ENCODE measurements at regions not wholly inside any gene's neighbourhood (a gene's known extent, or its start where the extent isn't known, plus 50 kb on each side); places are given as distances from the start of the nearest gene placed in this dataset.

- H4K20me1 ChIP-seq (ENCODE audit: insufficient read depth, low read length) = no peaks in the 10 kb centered on the region
These were observed 101.5 kb upstream of the PODXL start for GRCh38 chr7:131657881-131658280.

GRCh38 chr7:131656980-131657723, 100.7 kb upstream of the PODXL start:
- H3K9me3 ChIP-seq (ENCODE audit: low read length) = no peaks in the 10 kb centered on the region
- H3F3A ChIP-seq (ENCODE audit: insufficient read depth, low read length) = no peaks in the 10 kb centered on the region
- H3K4me2 ChIP-seq (ENCODE audit: low read length) = no peak overlapping the region
- H3K27me3 ChIP-seq (ENCODE audit: insufficient read depth, low read length) = no peaks in the 10 kb centered on the region
- no peaks in the 10 kb centered on the region for H3K36me3 ChIP-seq (ENCODE audit: insufficient read depth, low read length)
- no peak for TF ChIP-seq EZH2 (IDR thresholded peaks at IDR 0.05; ENCODE audit: borderline replicate concordance, low read length)
- TF ChIP-seq, protein P1, sequence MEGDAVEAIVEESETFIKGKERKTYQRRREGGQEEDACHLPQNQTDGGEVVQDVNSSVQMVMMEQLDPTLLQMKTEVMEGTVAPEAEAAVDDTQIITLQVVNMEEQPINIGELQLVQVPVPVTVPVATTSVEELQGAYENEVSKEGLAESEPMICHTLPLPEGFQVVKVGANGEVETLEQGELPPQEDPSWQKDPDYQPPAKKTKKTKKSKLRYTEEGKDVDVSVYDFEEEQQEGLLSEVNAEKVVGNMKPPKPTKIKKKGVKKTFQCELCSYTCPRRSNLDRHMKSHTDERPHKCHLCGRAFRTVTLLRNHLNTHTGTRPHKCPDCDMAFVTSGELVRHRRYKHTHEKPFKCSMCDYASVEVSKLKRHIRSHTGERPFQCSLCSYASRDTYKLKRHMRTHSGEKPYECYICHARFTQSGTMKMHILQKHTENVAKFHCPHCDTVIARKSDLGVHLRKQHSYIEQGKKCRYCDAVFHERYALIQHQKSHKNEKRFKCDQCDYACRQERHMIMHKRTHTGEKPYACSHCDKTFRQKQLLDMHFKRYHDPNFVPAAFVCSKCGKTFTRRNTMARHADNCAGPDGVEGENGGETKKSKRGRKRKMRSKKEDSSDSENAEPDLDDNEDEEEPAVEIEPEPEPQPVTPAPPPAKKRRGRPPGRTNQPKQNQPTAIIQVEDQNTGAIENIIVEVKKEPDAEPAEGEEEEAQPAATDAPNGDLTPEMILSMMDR (IDR thresholded peaks at IDR 0.05; ENCODE audit: low read length) = no peak
- no peak overlapping the region for H3K4me3 ChIP-seq (ENCODE audit: low read depth, low read length, poor library complexity, severe bottlenecking)
- H2AFZ ChIP-seq (ENCODE audit: low read length) = no peak overlapping the region
- H3K4me1 ChIP-seq (ENCODE audit: insufficient read depth, low read length, severe bottlenecking) = no peaks in the 10 kb centered on the region
- no peak overlapping the region for H3K9ac ChIP-seq (ENCODE audit: low read length)
- no peaks in the 10 kb centered on the region for H3K9me2 ChIP-seq (ENCODE audit: low read depth, low read length)
- H4K20me1 ChIP-seq (ENCODE audit: insufficient read depth, low read length) = no peaks in the 10 kb centered on the region
- H3K79me2 ChIP-seq (ENCODE audit: insufficient read depth, low read length) = no peaks in the 10 kb centered on the region
- H3K27ac ChIP-seq (ENCODE audit: low read depth, low read length, poor library complexity, severe bottlenecking) = no peak overlapping the region

More at GRCh38 chr7:131657881-131658280, 101.5 kb upstream of the PODXL start:
- H3K27me3 ChIP-seq (ENCODE audit: insufficient read depth, low read length) = no peaks in the 10 kb centered on the region
- no peak overlapping the region for H2AFZ ChIP-seq (ENCODE audit: low read length)
- no peak overlapping the region for H3K4me3 ChIP-seq (ENCODE audit: low read depth, low read length, poor library complexity, severe bottlenecking)
- H3K4me2 ChIP-seq (ENCODE audit: low read length) = no peak overlapping the region
- H3K36me3 ChIP-seq (ENCODE audit: insufficient read depth, low read length) = no peaks in the 10 kb centered on the region
- no peak overlapping the region for H3K27ac ChIP-seq (ENCODE audit: low read depth, low read length, poor library complexity, severe bottlenecking)
- H3K4me1 ChIP-seq (ENCODE audit: insufficient read depth, low read length, severe bottlenecking) = no peaks in the 10 kb centered on the region
- no peaks in the 10 kb centered on the region for H3K9me2 ChIP-seq (ENCODE audit: low read depth, low read length)
- H3K9ac ChIP-seq (ENCODE audit: low read length) = no peak overlapping the region
- TF ChIP-seq, protein P1 (IDR thresholded peaks at IDR 0.05; ENCODE audit: low read length) = no peak
- no peak for TF ChIP-seq EZH2 (IDR thresholded peaks at IDR 0.05; ENCODE audit: borderline replicate concordance, low read length)
- no peaks in the 10 kb centered on the region for H3K79me2 ChIP-seq (ENCODE audit: insufficient read depth, low read length)
- no peaks in the 10 kb centered on the region for H3F3A ChIP-seq (ENCODE audit: insufficient read depth, low read length)
- no peaks in the 10 kb centered on the region for H3K9me3 ChIP-seq (ENCODE audit: low read length)

GRCh38 chr7:131655866-131656265, 99.4 kb upstream of the PODXL start:
- Histone ChIP-seq H3K9me2 (ENCODE audit: low read depth, low read length) (no peaks in the 10 kb centered on the region), H3K4me1 (ENCODE audit: insufficient read depth, low read length, severe bottlenecking) (no peaks in the 10 kb centered on the region), H3K4me2 (ENCODE audit: low read length) (no peak overlapping the region), H3K9ac (ENCODE audit: low read length) (no peak overlapping the region), H3K27me3 (ENCODE audit: insufficient read depth, low read length) (no peaks in the 10 kb centered on the region), H3K36me3 (ENCODE audit: insufficient read depth, low read length) (no peaks in the 10 kb centered on the region), H4K20me1 (ENCODE audit: insufficient read depth, low read length) (no peaks in the 10 kb centered on the region), H3K27ac (ENCODE audit: low read depth, low read length, poor library complexity, severe bottlenecking) (no peak overlapping the region), H3F3A (ENCODE audit: insufficient read depth, low read length) (no peaks in the 10 kb centered on the region), H2AFZ (ENCODE audit: low read length) (no peak overlapping the region), H3K9me3 (ENCODE audit: low read length) (no peaks in the 10 kb centered on the region), H3K4me3 (ENCODE audit: low read depth, low read length, poor library complexity, severe bottlenecking) (no peak overlapping the region), H3K79me2 (ENCODE audit: insufficient read depth, low read length) (no peaks in the 10 kb centered on the region)
- no peak for TF ChIP-seq EZH2 (IDR thresholded peaks at IDR 0.05; ENCODE audit: borderline replicate concordance, low read length)
- TF ChIP-seq, protein P1 (IDR thresholded peaks at IDR 0.05; ENCODE audit: low read length) = no peak
